ENCODE measurements at regions not wholly inside any gene's neighbourhood (a gene's known extent, or its start where the extent isn't known, plus 50 kb on each side); places are given as distances from the start of the nearest gene placed in this dataset.
A peak's percentile ranks its signal among the peaks of the same experiment; 100 is the strongest.

GRCh38 chr2:37794717-37795116 lies 123.3 kb upstream of the CDC42EP3 start:
- Histone ChIP-seq H3K4me3 (no peak overlapping the region), H3K27ac (no peak overlapping the region), H3K9me3 (no peaks in the 10 kb centered on the region), H3K36me3 (no peaks in the 10 kb centered on the region), H3K27me3 (no peaks in the 10 kb centered on the region), H3K4me1 (peaks cover 0 to 23% (median 10%) of the 10 kb centered on the region in 4 donors)
- no peak for DNase-seq
- in situ Hi-C loops (cut with MboI; ENCODE audit: low pct_ligation_motif_present in 1 of 4, low pct_unique_long_range_greater_than_20kb in 1 of 4, low sequenced_read_pairs in 3 of 4) (no loop called here), intact Hi-C loops (cut with DNase I; ENCODE audit: low total_unique reads) (no loop called here)
- TF ChIP-seq CTCF (IDR thresholded peaks at IDR 0.05) (no peak), EP300 (IDR thresholded peaks at IDR 0.05; ENCODE audit: low read depth) (no peak), POLR2A (IDR thresholded peaks at IDR 0.05) (no peak), POLR2AphosphoS5 (IDR thresholded peaks at IDR 0.05) (no peak)

GRCh38 chr2:37795456-37795855 lies 124.0 kb upstream of the CDC42EP3 start:
- WGBS, 2 donors (ENCODE audit: low coverage in 1 of 2) = 90% methylated on average over 1 of the region's 1 CpG; no CpG with 5 or more reads in 1 of the 2 donors
- H3K9me3 ChIP-seq = no peaks in the 10 kb centered on the region
- no peak for DNase-seq
- H3K36me3 ChIP-seq = no peaks in the 10 kb centered on the region
- H3K4me3 ChIP-seq = no peak overlapping the region
- H3K4me1 ChIP-seq = peaks cover 0 to 23% (median 10%) of the 10 kb centered on the region in 4 donors
- peak overlapping the region in 2 of 4 donors; percentile 47 to 52 for H3K27ac ChIP-seq
- in situ Hi-C loops (cut with MboI; ENCODE audit: low pct_ligation_motif_present in 1 of 4, low pct_unique_long_range_greater_than_20kb in 1 of 4, low sequenced_read_pairs in 3 of 4) (no loop called here), intact Hi-C loops (cut with DNase I; ENCODE audit: low total_unique reads) (no loop called here)
- TF ChIP-seq CTCF (IDR thresholded peaks at IDR 0.05) (no peak), POLR2A (IDR thresholded peaks at IDR 0.05) (no peak), POLR2AphosphoS5 (IDR thresholded peaks at IDR 0.05) (no peak), EP300 (IDR thresholded peaks at IDR 0.05; ENCODE audit: low read depth) (no peak)
- H3K27me3 ChIP-seq = no peaks in the 10 kb centered on the region

- DNase-seq = no peak
- Histone ChIP-seq H3K27ac (peak overlapping the region; percentile 39 to 52 (median 46)), H3K27me3 (no peaks in the 10 kb centered on the region), H3K4me1 (peaks cover 0 to 23% (median 10%) of the 10 kb centered on the region in 4 donors), H3K36me3 (no peaks in the 10 kb centered on the region), H3K9me3 (no peaks in the 10 kb centered on the region), H3K4me3 (no peak overlapping the region)
- TF ChIP-seq POLR2A (IDR thresholded peaks at IDR 0.05) (no peak), EP300 (IDR thresholded peaks at IDR 0.05; ENCODE audit: low read depth) (no peak), CTCF (IDR thresholded peaks at IDR 0.05) (no peak), POLR2AphosphoS5 (IDR thresholded peaks at IDR 0.05) (no peak)
- intact Hi-C loops (cut with DNase I; ENCODE audit: low total_unique reads) = no loop called here
- 39 to 42% methylated on average over 2 of the region's 2 CpGs for WGBS, 2 donors (ENCODE audit: low coverage in 1 of 2)
- in situ Hi-C loops (cut with MboI; ENCODE audit: low pct_ligation_motif_present in 1 of 4, low pct_unique_long_range_greater_than_20kb in 1 of 4, low sequenced_read_pairs in 3 of 4) = no loop called here
Observed at GRCh38 chr2:37795938-37796337, 124.5 kb upstream of the CDC42EP3 start.

- Histone ChIP-seq H3K9me3 (no peaks in the 10 kb centered on the region), H3K27ac (peak overlapping the region; percentile 39 to 52 (median 46)), H3K27me3 (no peaks in the 10 kb centered on the region), H3K4me3 (no peak overlapping the region), H3K36me3 (no peaks in the 10 kb centered on the region), H3K4me1 (peaks cover 0 to 23% (median 10%) of the 10 kb centered on the region in 4 donors)
- in situ Hi-C loops (cut with MboI; ENCODE audit: low pct_ligation_motif_present in 1 of 4, low pct_unique_long_range_greater_than_20kb in 1 of 4, low sequenced_read_pairs in 3 of 4) = no loop called here
- no peak for DNase-seq
- WGBS, 2 donors (ENCODE audit: low coverage in 1 of 2) = 59 to 83% methylated on average over 2 to 4 of the region's 4 CpGs
- intact Hi-C loops (cut with DNase I; ENCODE audit: low total_unique reads) = no loop called here
- TF ChIP-seq CTCF (IDR thresholded peaks at IDR 0.05) (no peak), EP300 (IDR thresholded peaks at IDR 0.05; ENCODE audit: low read depth) (no peak), POLR2A (IDR thresholded peaks at IDR 0.05) (no peak), POLR2AphosphoS5 (IDR thresholded peaks at IDR 0.05) (no peak)
Observed at GRCh38 chr2:37796481-37796880, 125.0 kb upstream of the CDC42EP3 start.

Measured in transverse colon (tissue), 4 donors.